GM12873 (cell line): ENCODE measurements at regions not wholly inside any gene's neighbourhood (a gene's known extent, or its start where the extent isn't known, plus 50 kb on each side); places are given as distances from the start of the nearest gene placed in this dataset.
A peak's percentile ranks its signal among the peaks of the same experiment; 100 is the strongest.

Experiments
- TF ChIP-seq, protein P1 (sequence below): IDR thresholded peaks from 2 replicates; pipeline ENCODE4 v1.5.1; 2012; ENCODE audit warnings: low read depth, mild to moderate bottlenecking, moderate library complexity, low read length, control low read depth; ENCODE audit not compliant: insufficient read depth; ENCODE audit errors: missing control alignments

DNA sequence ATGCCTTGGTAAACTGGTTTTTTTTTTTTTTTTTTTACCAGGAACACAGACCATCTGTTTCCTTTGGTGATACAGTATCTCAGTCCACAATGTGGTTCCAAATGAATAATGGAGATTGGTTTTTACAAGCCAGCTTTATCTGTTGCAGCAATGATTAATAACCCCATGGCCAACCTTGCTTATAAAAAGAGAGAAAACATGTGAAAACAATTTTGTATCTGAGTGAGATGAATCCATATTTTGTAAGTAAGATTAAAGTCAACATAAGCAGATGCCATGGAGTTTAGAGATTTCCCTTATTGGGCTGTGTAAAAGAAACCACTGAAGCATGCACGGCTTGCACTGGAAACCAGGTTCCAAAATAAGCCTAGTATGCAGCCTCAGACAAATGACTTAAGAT, 108.6 kb upstream of the CNTNAP5 start:
- TF ChIP-seq, protein P1, sequence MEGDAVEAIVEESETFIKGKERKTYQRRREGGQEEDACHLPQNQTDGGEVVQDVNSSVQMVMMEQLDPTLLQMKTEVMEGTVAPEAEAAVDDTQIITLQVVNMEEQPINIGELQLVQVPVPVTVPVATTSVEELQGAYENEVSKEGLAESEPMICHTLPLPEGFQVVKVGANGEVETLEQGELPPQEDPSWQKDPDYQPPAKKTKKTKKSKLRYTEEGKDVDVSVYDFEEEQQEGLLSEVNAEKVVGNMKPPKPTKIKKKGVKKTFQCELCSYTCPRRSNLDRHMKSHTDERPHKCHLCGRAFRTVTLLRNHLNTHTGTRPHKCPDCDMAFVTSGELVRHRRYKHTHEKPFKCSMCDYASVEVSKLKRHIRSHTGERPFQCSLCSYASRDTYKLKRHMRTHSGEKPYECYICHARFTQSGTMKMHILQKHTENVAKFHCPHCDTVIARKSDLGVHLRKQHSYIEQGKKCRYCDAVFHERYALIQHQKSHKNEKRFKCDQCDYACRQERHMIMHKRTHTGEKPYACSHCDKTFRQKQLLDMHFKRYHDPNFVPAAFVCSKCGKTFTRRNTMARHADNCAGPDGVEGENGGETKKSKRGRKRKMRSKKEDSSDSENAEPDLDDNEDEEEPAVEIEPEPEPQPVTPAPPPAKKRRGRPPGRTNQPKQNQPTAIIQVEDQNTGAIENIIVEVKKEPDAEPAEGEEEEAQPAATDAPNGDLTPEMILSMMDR, result no peak

DNA sequence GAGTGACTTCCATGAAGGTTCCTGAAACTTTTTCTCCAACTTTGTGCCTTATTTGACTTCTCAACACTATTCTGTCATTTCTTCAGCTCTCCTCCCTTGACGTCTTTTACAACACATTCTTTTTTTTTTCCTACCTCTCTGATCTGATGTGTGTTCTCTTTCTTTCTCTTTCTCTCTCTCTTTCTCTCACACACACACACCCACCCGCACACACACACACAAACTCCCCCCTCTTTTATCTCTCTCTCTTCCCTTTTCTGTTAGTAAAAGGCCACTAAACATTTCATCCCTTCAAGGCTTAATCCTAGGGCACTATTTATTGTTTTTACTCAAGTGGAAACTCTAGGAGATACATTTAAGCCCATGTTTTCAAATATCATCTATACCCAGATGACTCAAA, 107.8 kb upstream of the CNTNAP5 start:
- TF ChIP-seq, protein P1, result no peak

DNA sequence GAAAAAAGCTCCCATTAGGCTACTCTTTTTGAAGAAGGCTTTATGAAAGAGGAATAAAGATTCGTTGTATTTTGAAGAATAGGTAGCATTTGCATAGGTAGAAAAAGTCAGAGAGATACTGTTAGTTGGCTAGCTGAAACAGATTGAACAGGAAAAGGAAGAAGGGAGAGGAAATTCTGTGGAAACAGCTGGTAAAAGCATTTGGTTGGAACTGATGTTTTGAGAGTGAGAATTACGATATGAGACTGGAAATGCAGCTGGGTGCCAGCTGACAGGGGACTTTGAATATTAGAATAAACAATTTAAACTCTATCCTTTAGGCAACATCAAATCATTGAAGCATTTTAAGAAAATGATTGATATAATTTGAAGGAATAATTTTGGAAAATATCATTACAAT, 96.7 kb upstream of the CNTNAP5 start:
- TF ChIP-seq, protein P1, result no peak

DNA sequence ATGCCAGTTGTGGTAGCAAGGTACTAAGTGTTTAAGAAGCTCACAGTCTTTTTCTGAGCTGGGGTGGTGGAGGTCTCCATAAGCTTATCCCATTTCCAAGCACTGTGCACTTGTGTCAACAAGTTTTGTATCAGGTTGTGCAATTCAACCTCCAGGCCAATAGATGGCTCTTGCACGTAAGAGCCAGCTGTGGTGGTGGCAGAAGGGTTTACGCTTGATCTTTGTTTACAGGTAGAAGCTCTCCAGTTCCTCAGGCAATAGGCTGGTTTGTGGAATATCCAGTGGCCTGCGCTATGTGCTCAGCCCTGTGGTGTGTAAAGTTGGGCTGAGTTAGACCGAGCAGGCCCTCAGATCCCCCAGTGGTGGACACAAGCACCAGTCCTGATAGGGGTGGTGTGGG, 89.7 kb upstream of the CNTNAP5 start:
- TF ChIP-seq, protein P1, result peak; percentile 5

DNA sequence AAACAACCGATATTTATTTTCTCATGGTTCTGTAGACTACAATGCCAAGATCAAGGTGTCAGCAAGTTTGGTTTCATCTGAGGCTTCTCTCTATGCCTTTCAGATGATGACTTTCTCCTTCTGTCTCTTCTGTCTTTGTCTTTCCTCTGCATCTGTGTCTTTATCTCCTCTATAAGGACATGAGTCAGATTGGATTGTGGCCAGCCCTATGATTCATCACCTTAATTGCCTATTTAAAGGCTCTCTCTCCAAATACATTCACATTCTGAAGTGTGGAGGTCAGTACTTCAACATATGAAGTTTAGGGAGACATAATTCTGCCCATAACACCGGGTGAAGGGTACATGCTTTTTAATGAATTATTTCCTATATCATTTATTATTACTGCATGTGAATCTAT, 71.2 kb upstream of the CNTNAP5 start:
- TF ChIP-seq, protein P1, result no peak

DNA sequence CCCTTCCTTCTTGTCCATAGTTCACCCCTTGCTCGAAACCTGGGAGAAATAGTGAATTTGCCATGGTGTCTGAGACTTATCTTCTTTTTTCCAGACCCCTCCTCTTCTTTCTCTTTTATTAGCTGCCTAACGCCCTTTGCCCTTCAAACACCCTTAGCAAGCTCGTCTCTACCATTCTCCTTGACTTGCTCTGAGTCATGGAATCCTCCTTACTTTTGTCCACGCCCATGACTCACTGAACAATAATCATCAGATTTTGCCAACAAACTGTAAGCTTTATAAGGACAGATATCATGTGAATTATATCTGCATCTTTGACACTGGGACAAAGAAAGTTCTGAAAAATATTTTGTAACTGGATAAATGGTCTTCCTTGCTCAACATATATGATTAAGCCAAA, 67.1 kb upstream of the CNTNAP5 start:
- TF ChIP-seq, protein P1, result no peak

DNA sequence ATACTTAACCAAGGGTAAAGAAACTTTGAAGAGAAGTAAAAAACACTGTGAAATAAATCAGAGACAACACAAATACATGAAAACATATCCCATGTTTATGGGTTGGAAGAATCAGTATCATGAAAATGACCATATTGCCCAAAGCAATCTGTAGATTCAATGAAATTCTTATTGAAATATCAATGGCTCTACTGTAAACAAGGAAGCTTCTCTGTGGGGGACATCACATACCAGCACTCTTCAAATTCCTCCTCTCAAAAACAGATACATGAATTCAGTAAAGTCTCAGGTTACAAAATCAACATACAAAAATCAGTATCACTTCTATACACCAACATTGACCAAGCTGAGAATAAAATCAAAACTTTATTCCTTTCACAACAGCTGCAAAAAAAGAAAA, 63.5 kb upstream of the CNTNAP5 start:
- TF ChIP-seq, protein P1, result no peak
